Mesodermal cell (in vitro differentiated cells): ENCODE measurements at regions not wholly inside any gene's neighbourhood (a gene's known extent, or its start where the extent isn't known, plus 50 kb on each side); places are given as distances from the start of the nearest gene placed in this dataset.
"Not testable (repeated sequence)": the region's sequence is repeated elsewhere in the genome, so short reads cannot be mapped to it uniquely, and the experiment has no call there.

Source experiments
- H3K27ac ChIP-seq: 2 replicates; pipeline ENCODE4 v1.7.0; 2013; ENCODE audit warnings: mild to moderate bottlenecking, low read depth, low read length, moderate library complexity; ENCODE audit not compliant: severe bottlenecking
- H3K36me3 ChIP-seq: 2 replicates; pipeline ENCODE4 v1.7.1; 2013; ENCODE audit warnings: mild to moderate bottlenecking, low read length, moderate library complexity; ENCODE audit not compliant: control insufficient read depth, insufficient read depth
- H3K4me1 ChIP-seq: one replicate; pipeline ENCODE4 v1.7.1; 2013; ENCODE audit warnings: mild to moderate bottlenecking, low read length; ENCODE audit not compliant: insufficient read depth, control insufficient read depth, poor library complexity, severe bottlenecking
- H3K4me3 ChIP-seq: 2 replicates; pipeline ENCODE4 v1.7.0; 2013; ENCODE audit warnings: low read length, control low read depth, mild to moderate bottlenecking; ENCODE audit not compliant: insufficient read depth, poor library complexity, severe bottlenecking; ENCODE audit errors: extremely low read depth
- H3K9me3 ChIP-seq: 2 replicates; pipeline ENCODE4 v1.7.1; 2013; ENCODE audit warnings: mild to moderate bottlenecking, low read length, moderate library complexity; ENCODE audit not compliant: control insufficient read depth
- WGBS, 2 experiments: methylation state at CpG; one replicate each; pipeline ENCODE4 v1.1.5; 2013; ENCODE audit warnings: missing lambda C conversion rate in 2 of 2; ENCODE audit not compliant: insufficient coverage in 2 of 2; 5-methylcytosine and 5-hydroxymethylcytosine counted together

- Histone ChIP-seq H3K4me1 (no peaks in the 10 kb centered on the region), H3K4me3 (no peak overlapping the region), H3K9me3 (peaks cover 8% of the 10 kb centered on the region), H3K36me3 (no peaks in the 10 kb centered on the region), H3K27ac (no peak overlapping the region)
- no CpG with 5 or more reads among the region's 2 CpGs for WGBS, 2 experiments
These were observed 246.5 kb upstream of the VLDLR start for GRCh38 chr9:2375114-2375513.

- no peak overlapping the region for H3K4me3 ChIP-seq
- WGBS, 2 experiments: 100% methylated on average over 1 to 2 of the region's 3 CpGs
- no peak overlapping the region for H3K27ac ChIP-seq
- H3K4me1 ChIP-seq: no peaks in the 10 kb centered on the region
- H3K9me3 ChIP-seq: peaks cover 8% of the 10 kb centered on the region
- no peaks in the 10 kb centered on the region for H3K36me3 ChIP-seq
These were observed 244.5 kb upstream of the VLDLR start for GRCh38 chr9:2377117-2377516.

DNA sequence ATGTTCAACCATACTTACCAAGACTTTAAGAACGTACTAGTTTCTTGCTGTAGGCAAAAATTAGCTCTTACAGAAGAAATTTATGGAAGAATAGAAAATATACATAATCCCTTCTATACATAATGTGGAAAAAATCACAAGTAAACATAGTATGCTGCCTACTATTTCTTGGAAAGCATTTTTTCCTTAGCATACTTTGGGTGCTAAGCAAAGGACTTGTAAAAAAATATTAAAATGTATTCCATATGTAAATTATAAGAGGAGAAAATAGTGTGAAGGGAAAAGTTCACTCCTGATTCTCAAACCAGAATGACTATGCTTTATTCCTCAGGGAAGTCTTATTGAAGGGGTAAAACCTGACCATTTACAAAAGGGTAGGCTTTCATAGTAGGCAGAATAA is 243.8 kb upstream of the VLDLR start:
- no peak overlapping the region for H3K27ac ChIP-seq
- no peak overlapping the region for H3K4me3 ChIP-seq
- no CpG with 5 or more reads among the region's 1 CpG for WGBS, 2 experiments
- no peaks in the 10 kb centered on the region for H3K4me1 ChIP-seq
- no peaks in the 10 kb centered on the region for H3K36me3 ChIP-seq
- H3K9me3 ChIP-seq: peaks cover 8% of the 10 kb centered on the region

GRCh38 chr9:2378266-2378665 is 243.3 kb upstream of the VLDLR start:
- 79 to 100% methylated on average over 1 to 2 of the region's 3 CpGs for WGBS, 2 experiments
- no peaks in the 10 kb centered on the region for H3K36me3 ChIP-seq
- H3K4me1 ChIP-seq: no peaks in the 10 kb centered on the region
- peaks cover 8% of the 10 kb centered on the region for H3K9me3 ChIP-seq
- no peak overlapping the region for H3K4me3 ChIP-seq
- no peak overlapping the region for H3K27ac ChIP-seq

DNA sequence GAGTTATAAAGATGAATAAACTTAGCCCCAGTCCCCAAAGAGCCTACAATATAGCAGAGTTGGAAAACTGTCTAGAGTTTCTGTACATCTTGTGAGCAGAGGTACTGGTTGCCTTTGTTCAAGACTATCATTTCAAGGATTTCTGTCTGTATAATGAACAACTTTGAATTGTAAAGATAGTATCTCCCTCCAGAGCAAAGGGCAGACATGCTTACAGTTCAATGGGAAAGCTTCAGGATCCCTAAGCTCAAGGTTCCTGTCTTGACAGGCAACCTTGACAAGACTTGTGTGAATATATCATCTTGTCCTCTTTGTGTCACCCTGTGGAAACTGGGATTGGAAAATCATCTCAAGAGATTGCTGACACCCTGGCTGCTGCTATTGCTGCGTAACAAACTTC is 242.8 kb upstream of the VLDLR start:
- Histone ChIP-seq H3K27ac (no peak overlapping the region), H3K9me3 (peaks cover 5% of the 10 kb centered on the region), H3K36me3 (no peaks in the 10 kb centered on the region), H3K4me1 (no peaks in the 10 kb centered on the region), H3K4me3 (no peak overlapping the region)
- WGBS, 2 experiments: no CpG with 5 or more reads among the region's 1 CpG

- H3K27ac ChIP-seq: no peak overlapping the region
- H3K4me1 ChIP-seq: no peaks in the 10 kb centered on the region
- H3K4me3 ChIP-seq: no peak overlapping the region
- no CpG with 5 or more reads among the region's 1 CpG for WGBS, 2 experiments
- H3K9me3 ChIP-seq: no peaks in the 10 kb centered on the region
- H3K36me3 ChIP-seq: no peaks in the 10 kb centered on the region
These were observed 236.8 kb upstream of the VLDLR start for GRCh38 chr9:2384741-2385140.

GRCh38 chr9:2385746-2386145 is 235.8 kb upstream of the VLDLR start:
- Histone ChIP-seq H3K27ac (no peak overlapping the region), H3K36me3 (no peaks in the 10 kb centered on the region), H3K4me1 (no peaks in the 10 kb centered on the region), H3K4me3 (no peak overlapping the region), H3K9me3 (no peaks in the 10 kb centered on the region)
- WGBS, 2 experiments: 98% methylated on average over 6 to 7 of the region's 7 CpGs

DNA sequence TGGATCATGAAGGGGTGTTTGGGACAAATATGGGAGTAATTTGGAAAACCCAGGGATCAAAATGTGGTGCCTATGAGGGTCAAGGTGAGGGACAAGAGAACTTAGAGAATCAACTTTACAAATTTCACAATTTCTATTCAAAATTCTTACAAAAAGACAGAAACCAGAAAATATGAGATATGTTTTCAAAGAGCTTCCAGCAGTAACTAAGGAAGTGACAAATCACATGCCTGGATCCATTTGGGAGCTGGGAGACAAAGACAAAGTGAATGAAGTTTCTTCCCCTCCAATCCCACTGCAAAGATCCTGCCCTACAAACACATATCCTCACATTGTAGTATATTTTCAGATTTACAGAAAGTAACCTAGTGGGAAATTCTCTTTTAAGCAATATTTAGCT is 235.0 kb upstream of the VLDLR start:
- no peak overlapping the region for H3K27ac ChIP-seq
- H3K4me3 ChIP-seq: no peak overlapping the region
- H3K9me3 ChIP-seq: no peaks in the 10 kb centered on the region

DNA sequence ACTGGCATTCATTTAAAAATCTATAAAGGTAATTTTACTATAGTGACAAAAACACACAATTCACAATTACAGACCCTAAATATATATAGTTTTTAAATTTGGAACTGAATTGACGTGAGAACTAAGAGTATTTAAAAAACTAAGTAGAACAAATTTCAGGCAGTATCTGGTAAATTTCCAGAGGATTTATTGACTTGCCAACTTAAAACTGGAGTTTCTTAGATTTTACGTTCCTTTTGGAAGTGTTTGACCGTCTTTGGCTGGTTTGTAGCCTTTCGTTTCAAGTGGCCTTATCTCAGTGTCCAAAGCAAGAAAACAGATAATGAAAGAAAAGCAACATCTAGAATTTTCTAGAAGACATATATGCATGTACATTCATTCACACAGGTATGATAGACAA is 234.4 kb upstream of the VLDLR start:
- no peaks in the 10 kb centered on the region for H3K36me3 ChIP-seq
- H3K27ac ChIP-seq: no peak overlapping the region
- H3K4me3 ChIP-seq: no peak overlapping the region
- H3K9me3 ChIP-seq: no peaks in the 10 kb centered on the region
- no peaks in the 10 kb centered on the region for H3K4me1 ChIP-seq
- 90 to 93% methylated on average over 2 of the region's 4 CpGs for WGBS, 2 experiments

More for the DNA sequence above, 235.0 kb upstream of the VLDLR start:
- H3K36me3 ChIP-seq: no peaks in the 10 kb centered on the region
- H3K4me1 ChIP-seq: no peaks in the 10 kb centered on the region

DNA sequence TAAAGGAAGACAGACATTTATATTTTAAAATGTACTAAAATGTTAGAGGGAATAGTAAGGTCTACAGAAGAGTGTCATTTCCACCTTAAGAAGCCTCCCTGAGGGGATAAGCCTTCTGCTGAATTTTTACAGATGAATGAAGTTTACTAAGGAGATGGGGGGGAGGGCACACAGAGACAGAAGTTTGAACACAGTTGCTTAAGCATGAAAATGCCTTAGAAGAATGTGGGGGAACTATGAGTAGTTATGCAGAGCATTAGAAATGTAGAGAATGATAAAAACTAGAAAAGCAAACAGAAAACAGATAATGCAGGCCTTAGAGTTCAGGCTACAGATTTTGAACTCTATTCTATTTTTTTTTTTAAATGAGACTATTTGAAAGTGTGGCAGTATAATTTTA is 232.2 kb upstream of the VLDLR start:
- no peaks in the 10 kb centered on the region for H3K9me3 ChIP-seq
- H3K27ac ChIP-seq: no peak overlapping the region
- H3K4me1 ChIP-seq: no peaks in the 10 kb centered on the region
- H3K4me3 ChIP-seq: no peak overlapping the region
- no peaks in the 10 kb centered on the region for H3K36me3 ChIP-seq

- Histone ChIP-seq H3K27ac (no peak overlapping the region), H3K4me3 (no peak overlapping the region), H3K4me1 (no peaks in the 10 kb centered on the region), H3K9me3 (no peaks in the 10 kb centered on the region), H3K36me3 (no peaks in the 10 kb centered on the region)
- 85 to 88% methylated on average over 4 of the region's 4 CpGs for WGBS, 2 experiments
These were observed 231.6 kb upstream of the VLDLR start for GRCh38 chr9:2390028-2390427.

DNA sequence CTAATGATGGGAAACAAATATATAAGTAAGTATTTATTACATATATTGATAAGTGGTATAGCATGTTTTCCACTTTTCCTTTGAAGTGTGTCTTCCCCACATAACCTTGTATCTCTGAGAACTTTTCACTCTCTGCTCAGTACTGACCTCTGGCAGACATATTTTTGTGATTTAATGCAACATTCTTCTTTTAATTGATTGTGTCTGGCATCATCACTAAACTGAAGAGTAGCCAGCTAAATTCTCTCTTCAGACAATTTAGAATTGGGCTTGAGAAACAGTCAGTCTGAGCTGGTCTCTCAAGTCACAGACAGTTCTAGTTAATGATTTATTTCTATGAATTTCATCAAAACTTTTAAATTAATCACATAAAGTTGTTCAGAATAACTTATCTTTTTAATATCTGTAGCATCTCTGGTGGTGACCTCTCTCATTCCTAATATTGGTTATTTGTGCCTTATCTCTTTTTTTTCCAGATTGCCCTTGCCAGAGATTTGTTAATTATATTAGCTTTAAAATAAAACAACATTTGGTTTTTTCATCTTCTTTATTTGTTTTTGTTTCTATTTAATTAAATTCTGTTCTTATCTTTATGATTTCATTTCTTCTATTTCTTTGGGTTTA is 230.0 kb upstream of the VLDLR start:
- H3K4me3 ChIP-seq, H3K36me3 ChIP-seq, H3K9me3 ChIP-seq, H3K4me1 ChIP-seq, H3K27ac ChIP-seq: not testable (repeated sequence)
